MV-4-11 (cell line): ENCODE measurements at regions not wholly inside any gene's neighbourhood (a gene's known extent, or its start where the extent isn't known, plus 50 kb on each side); places are given as distances from the start of the nearest gene placed in this dataset.
"Not testable (repeated sequence)": the region's sequence is repeated elsewhere in the genome, so short reads cannot be mapped to it uniquely, and the experiment has no call there.

ENCODE experiments used
- DNase-seq: peaks from one replicate; lab custom pipeline; 2025; lab: John Stamatoyannopoulos, UW

DNA sequence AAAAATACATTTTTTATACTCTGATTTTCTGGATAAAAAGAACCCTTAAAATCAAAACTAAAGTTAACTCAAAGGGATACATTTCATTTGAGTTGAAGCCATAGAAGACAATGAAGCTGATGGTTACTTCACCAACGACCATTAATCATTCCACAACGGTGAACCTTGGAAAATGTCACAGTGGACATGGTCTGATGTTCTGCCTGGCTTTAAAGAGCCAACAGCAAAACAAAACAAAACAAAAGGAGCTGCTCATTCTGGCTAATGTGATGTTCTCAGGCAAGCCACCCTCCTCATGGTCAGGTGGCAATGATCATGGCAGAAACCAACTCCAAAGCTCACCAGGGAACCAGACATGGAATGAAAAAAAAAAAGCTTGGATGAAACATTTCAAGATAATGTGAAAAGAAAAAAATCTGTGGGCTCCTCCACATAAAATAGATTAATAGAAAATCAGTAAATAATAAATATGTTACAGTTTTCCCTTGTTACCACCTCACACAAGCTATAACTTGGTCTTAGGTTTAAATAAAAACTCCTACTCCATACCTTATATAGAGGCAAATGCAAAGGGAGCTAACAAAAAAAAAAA, 90.1 kb upstream of the SERTAD2 start:
- no peak for DNase-seq

DNA sequence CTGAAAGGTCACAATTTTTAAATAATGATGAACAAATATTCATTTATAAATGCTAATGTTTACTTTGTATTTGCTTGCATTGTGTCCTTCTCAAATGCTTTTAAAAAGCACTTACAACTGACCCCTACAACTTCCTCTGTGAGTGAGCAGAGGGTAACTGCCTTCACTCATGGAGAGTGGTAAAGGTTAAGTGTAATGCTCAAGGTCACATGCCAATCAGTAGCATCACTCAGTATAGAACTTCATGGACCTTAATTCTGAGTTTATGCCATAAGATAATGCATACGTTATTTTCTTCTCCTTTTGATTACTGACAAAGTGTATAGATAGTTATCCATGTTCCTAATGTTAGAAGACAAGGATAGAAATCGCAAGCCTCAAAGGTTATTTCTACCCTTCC, 91.8 kb upstream of the SERTAD2 start:
- no peak for DNase-seq

DNA sequence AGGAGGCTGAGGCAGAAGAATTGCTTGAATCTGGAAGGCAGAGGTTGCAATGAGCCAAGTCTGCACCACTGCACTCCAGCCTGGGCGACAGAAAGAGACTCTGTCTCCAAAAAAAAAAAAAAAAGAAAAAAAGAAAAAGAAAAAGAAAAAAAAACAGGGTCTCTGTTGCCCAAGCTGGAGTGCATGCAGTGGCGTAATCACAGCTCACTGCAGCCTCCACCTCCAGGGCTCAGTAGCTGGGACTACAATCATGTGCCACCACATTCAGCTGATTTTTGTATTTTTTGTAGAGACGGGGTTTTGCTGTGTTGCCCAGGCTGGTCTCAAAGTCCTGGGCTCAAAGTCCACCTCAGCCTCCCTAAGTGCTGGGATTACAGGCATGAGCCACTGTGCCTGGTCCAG, 94.0 kb upstream of the SERTAD2 start:
- DNase-seq = not testable (repeated sequence)

DNA sequence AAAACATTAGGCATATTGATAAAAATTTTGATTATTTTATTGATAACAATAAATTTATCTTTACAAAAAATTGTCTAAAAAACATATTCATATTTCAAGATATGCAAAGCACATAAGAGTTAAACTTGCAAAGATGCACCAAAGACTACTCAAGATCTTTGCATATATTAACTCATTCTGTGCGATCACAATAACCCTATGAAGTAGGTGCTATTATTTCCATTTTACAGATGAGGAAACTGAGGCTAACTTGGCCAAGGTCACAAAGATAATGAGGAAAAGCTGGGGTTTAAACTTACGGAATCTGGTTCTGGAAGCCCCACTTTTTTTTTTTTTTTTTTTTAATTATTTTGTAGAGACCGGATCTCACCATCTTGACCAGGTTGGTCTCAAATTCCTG, 94.4 kb upstream of the SERTAD2 start:
- DNase-seq = no peak

DNA sequence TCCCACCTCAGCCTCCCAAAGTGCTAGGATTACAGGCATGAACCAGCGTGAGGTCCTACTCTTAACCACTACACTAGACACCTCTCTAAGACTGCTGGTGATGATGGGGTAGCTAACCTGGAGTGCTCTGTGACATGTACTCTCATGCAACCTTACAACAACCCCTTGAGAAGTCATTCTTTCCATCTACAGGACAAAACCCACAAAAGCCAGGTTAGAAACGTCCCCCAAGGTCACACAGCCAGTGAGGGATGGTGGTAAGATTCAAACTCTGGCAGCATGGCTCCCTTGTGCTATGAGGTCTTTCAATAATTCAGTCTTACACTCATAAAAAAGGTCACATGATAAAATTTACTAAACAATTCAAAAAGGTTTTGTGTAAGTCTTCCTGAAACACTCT, 94.8 kb upstream of the SERTAD2 start:
- no peak for DNase-seq

DNA sequence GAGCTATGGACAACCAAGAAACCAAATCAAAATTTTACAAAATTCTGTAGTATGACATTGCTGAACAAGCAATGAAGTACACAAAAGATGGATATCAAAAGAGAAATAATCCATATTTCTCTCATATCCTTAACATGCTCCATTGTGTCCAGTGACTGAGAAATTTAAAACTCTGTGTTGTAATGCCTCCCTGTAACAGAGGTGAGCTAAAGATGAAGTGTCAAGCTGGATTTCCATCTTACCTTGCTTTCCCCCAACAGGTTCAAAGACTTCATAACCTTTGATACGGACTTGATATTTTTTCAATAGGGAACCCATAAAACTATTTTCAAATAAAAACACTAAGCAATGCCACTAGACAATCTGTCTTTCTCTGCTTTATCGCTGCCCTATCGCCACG, 95.7 kb upstream of the SERTAD2 start:
- no peak for DNase-seq

DNA sequence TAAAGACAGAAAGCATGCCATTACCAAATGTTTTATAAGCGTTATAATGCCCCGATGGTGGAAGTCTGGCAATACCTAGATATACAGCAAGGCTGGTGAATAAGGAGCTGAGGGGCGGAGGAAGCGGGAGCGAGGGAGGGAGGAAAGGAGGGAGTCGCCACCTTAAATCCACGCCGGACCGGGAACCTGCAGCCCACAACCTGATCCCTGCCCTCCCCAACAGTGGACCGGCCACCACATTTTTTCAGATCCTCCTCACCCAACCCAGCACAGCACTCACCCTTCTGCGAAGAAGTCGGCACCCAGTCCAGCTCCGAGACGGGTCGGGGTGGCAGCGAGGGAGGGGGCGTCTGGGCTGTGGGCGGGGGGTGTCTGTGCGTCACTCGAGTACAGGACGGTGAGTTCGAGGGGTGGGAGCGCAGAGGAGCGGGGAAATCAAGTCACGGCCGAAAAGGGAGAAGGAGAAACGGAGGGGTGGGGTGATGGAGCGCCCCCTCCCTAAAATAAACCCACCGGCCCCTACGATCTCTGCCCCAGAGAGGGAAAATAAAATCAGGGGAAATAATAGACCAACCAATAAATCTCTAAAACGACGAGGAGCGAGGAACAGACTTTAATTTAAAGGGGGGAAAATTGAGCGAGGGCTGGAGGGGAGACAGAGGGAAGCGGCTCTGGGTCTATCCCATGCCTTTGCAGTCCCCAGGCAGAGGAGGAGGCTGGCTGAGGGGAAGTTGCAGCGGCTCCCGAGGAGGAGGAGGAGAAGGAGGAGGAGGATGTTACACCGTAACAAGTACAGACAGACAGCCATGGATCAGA, 96.5 kb upstream of the SERTAD2 start:
- no peak for DNase-seq

DNA sequence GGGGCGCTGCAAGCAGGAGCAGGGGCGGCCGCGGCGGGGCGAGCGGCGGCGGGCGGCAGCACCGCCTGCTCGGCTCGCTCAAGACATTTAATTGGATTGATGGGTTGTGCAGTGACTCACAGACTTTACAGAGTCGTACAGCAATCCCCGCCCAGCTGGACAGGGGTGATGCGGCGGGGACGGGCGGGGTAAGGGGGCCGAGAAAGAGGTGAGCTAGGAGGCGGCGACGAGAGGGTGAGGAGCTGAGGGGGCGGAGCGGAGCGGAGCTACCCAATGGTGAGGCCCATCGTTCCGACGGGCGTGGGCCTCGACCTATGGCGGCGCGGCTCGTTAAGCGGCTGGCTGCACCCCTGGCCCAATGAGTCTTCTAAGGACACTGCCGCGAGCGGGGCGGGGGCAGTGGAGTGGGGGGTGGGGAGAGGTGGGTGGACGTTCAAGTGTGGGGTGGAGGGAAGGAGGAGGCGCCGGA, 97.1 kb upstream of the SERTAD2 start:
- peak; percentile 99 for DNase-seq

DNA sequence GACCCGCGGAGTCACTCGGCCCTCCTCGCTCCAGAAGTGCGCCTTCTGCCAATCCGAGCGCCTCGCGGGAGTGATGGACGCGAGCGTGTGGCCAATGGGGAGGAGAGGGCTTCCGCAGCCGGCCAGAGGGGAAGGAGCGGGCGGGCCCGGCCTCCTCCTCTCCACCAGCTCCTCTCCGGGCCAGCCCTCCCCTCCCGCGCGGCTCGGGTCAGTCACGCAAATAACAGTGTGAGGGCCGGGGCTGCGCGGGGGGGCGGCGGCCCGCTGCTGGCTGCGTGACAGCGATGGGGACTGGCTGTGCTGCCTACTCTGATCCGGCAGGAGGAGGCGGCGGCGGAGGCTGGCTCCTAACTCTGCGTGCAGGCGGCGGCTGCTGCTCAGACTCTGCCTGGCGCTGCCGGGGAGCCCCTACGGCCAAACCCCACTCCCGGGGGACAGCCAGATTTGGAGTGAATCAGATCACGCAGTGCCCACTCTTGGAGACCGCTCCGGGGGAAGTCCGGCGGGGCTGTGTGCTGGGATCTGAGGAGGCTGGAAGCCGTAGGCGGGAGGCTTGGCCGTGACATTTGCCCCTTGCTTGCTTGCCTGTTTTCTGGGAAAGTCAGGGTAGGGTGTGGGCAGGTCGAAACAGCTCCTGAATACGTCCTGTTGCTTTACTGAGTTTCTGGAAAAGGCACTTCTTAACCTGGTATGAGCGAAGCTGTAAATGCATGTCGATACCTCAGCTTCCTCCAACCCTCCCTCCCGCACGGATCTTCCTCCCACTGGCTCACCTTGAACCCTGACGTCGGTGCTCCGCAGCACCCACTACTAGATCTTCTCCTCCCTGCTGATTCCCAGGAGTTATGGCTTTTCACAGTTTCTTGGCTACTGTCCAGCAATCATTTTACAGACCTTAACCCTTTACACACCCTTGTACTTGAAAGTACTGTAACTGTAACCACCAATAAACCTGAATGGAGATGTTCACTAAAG, 97.9 kb upstream of the SERTAD2 start:
- DNase-seq = no peak

DNA sequence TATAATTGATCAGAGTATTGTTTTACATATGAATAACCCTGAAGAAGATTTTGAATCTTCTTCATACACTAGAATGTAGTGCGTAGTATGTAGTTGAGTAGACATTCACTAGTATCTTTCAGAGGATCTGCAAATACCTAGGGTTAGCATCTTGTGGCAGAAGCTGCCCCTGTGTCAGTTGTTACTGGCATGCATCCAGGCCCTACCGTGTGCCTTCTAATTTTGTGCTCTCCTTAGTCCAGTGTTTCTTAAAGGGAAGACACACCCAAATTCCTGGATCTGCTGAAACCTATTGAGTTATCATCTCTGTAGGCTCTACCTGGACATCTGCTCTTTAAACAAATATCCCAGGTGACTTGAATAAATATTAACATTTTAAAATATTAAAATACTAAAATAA, 99.7 kb upstream of the SERTAD2 start:
- no peak for DNase-seq

DNA sequence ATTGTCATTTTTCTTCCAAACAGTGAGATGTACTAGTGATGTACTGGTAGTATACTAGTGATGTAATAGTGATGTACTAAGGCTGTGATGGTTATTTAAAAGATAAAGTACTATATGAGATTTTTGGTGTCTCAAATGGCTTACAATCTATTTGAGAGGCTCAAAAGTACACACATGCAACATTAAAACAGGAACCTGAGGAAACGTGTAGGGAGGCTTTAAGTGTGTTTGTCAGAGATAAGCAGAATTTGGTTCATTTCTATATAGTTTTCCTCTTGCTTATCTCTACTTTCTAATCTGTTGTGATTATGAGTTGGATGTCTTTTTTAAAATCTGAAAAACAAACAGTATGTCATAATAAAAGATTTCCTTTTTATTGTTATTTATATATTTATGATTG, 100.9 kb upstream of the SERTAD2 start:
- no peak for DNase-seq

DNA sequence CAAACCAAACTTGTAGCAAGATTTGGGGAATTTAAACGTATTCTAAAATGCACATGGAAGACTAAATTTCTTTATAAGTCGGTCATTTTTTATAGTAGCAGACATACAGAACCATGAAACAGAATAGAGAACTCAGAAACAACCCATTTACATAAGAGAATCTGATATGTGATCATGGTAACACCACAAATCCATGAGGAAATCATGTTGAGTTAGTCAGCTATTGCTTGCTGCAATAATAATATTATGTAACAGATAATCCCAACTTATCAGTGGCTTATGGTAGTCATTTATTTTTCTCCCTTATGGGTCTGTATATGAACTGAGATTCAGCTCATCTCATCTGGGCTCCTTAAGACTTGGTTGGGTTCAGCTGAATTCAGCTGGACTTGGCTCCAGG, 103.4 kb upstream of the SERTAD2 start:
- peak; percentile 3 for DNase-seq

DNA sequence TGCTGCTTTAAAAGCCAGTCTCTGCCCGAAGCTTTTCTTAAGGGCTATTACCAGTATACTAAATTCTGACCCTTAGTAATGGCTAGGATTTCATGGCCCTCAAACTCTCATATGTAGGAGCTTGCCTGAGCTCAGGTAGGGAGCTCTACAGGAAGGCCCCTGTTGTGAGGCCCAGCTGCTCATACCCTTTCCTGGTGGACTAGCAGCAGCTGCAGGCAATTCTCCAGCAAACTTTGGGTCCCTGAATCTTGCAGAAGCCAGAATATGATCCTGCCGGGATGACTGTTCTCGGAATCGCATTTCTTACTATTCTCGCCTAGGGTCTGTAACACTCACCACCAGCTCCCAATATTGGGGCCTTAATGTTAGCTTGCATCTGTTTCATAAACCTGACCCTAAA, 106.4 kb upstream of the SERTAD2 start:
- no peak for DNase-seq

DNA sequence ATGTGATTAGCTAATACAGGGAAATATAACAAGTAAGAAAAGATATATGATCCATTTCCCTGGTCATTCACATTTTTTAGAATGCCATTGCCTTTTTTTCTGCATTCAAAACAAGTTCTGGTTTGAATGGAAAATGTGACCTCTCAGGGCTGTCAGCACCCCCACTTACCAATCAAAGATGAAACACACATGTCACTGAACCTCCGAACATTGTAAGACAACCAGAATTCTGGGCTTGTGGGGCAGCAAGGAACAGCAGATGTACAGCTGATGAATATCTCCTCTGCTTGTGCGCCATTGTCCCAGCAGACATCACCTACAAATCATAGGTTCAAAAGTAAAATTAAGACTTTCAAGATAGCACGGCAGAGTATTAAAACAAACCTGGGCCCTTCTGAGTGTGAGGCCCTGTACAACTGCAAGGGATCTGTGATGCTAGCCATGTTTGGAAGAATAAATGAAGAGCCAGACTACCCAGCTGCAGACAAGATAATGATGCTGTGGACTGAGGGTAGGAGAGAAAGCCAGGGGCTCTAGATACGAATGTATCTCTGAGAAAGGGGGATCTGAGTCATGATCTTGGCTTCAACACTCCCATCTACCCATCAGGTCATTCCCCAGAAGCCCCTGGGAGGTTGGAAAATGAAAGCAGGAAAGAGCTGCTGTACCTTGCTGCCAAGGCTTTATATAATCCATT, 108.7 kb upstream of the SERTAD2 start:
- no peak for DNase-seq

DNA sequence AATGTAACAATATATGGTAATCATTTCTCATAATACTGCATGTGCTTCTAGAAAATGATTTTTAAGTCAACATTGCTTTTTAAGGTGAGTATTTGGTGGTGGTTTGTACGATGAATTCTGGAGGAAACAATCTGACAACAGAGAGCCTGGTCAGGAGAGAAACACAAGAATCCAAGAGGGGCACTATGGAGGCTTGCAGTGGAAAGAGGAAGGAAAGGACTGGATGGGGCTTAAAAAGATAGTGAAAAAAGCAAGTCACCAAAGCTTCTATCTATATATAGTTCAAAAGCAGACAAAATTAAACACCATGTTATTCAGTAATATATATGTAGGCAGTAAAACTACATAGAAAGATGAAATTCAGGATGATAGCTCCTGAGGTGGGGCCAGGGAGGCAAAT, 109.4 kb upstream of the SERTAD2 start:
- peak; percentile 23 for DNase-seq

DNA sequence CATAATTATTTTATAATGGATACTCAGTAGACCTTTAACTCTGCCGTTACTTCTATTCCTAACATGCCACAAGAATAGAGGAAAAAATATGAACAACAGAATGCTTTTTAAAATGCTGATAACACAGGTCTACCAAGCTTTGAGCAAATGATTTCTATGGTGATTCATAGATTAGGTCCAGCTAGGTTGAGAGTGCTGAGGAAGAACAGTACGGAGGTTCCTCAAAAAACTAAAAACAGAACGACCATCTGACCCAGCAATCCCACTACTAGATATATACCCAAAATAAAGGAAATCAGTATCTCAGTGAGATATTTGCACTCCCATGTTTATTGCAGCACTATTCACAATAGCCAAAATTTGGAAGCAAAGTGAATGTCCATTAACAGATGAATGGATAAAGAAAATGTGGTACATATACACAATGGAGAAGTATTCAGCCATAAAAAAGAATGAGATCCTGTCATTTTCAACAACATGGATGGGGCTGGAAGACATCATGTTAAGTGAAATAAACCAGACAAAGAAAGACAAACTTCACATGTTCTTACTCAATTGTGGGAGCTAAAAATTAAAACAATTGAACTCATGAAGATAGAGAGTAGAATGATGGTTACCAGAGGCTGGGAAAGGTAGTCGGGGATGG, 111.6 kb upstream of the SERTAD2 start:
- DNase-seq = peak; percentile 11

DNA sequence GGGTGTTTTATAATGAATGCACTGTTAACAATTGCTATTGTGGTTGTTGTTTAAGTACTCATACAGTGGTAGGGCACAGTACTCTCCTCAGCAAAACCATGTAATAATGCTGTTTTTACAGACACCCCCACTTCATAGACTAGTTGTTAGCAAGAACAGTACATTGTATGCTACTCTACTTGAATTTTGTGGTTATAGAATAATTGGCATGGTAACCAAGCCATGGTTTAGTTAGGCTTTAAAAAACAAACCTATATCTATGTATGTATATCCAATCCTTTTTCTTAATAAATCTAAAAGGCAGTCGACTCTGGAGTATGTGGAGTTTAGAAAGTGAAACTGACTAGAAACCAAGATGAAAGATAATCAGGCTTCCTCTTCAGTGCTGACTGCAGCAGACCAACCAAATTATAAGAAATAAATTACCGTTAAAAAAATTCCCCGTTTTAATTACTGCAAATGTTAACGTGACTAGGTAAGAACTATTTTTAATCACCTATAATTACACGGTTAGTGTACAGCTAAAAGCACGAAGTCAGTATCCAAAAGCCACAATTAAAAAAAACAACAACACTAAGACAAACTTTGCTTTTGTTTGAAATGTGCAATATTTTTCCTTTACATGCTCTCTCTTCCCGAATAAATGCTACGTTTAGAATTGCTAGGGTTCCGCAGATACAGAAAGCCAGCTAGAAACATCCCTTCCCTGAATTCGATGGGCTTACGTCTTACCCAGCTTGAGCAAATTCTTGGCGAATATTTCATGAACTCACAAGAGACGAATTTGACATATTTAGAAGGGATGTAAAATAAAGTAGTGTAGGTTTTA, 113.3 kb upstream of the SERTAD2 start:
- peak; percentile 37 for DNase-seq

DNA sequence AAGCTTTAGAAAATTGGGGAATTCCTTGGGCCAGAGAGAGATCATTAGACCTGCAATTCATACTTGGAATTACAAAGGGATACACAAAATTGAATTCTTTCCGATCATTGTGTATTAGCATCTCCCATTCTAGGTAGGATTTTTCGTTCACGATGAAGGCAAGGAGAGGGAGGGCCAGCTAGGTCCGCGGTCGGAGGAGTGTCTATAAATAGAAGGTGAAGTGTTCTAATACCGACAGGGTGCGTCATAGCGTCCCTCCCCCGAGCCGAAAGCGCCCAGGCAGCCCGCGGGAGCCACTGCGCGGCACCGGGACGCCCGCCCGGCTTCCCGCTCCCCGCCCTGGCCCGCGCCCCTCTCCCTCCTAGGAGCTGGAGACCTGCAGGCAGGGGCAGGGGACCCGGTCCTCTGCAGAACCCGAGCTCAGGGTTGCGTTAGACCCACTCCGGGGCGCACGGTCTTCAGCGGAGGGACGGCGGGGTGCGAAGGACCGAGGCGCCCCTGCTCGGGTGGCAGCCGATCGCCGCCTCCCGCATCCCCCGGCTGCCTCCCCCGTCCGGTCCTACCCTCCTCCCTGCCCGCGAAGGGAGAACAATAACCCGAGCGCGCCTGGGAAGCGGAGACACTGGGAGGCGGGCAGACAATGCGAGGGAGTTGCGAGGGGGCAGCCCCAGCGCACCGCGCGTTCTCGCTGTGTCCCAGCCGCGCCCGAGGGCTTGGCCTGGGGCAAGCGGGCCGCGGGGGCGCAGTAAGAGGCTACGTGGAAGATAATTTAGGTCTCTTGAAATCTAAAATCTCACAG, 114.2 kb upstream of the SERTAD2 start:
- DNase-seq = peak; percentile 66

DNA sequence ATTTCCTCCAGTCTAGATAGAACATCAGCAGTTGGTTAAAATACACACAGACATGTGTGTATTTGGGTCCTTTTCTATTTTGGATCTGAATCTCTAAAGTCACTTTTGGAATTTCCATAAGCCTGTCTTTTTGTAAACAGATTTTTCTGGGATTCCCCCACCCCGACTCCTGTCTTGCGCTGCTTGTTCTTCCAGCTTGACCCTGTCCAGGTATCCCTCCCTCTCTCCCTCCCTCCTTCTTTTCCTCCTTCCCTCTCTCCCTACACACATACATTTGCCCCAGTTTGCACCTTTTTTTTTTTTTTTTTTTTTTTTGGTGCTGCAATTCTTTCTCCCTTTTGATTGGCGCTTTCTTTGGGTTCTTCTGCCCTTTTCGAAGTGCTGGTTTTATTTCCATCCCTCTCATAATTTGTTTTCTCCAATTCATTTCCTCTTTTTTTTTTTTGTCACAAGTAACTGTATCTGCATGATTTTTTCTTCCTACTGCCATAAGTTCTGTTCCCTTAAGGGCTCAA, 114.8 kb upstream of the SERTAD2 start:
- DNase-seq = peak; percentile 31
